Panc1 (cell line): ENCODE measurements at regions not wholly inside any gene's neighbourhood (a gene's known extent, or its start where the extent isn't known, plus 50 kb on each side); places are given as distances from the start of the nearest gene placed in this dataset.

Source experiments
- ATAC-seq: fragments of 200-7000 bp; cut with Tn5 transposase; 2 replicates; pipeline ENCODE4 v1.9.1; 2020; ENCODE audit warnings: mild to moderate bottlenecking, moderate library complexity
- BruUV-seq: library from RNA; stranded (reverse); fragments of 400-500 nt; replicated peaks from 2 replicates; lab custom pipeline; 2021; lab: Mats Ljungman, UMichigan
- CTCF ChIA-PET: fragments of 300-600 bp; sonication (Branson Sonifier 250); formaldehyde crosslinking; loops from one replicate; lab custom pipeline; 2022; ENCODE audit warnings: antibody characterized with exemption; lab: Charles Lee
- POLR2A ChIA-PET: fragments of 300-600 bp; sonication (Branson Sonifier 250); formaldehyde crosslinking; loops from one replicate; lab custom pipeline; 2022; ENCODE audit warnings: antibody characterized with exemption; lab: Charles Lee
- DNase-seq: peaks from one replicate; pipeline ENCODE4 v3.0.0-alpha.2; 2010; ENCODE audit warnings: low read depth, low spot score
- H3K27ac ChIP-seq: 2 replicates; pipeline ENCODE4 v1.5.1; 2011; ENCODE audit warnings: mild to moderate bottlenecking, low read length, inconsistent platforms
- H3K27me3 ChIP-seq: fragments of 200-500 bp; sonication (Bioruptor generic); 2 replicates; pipeline ENCODE4 v1.6.0; 2014; ENCODE audit warnings: low read length, inconsistent platforms; ENCODE audit not compliant: control insufficient read depth, insufficient read depth
- H3K36me3 ChIP-seq: fragments of 200-500 bp; sonication (Bioruptor generic); 2 replicates; pipeline ENCODE4 v1.5.1; 2014; ENCODE audit warnings: inconsistent platforms, mild to moderate bottlenecking, low read length, moderate library complexity; ENCODE audit not compliant: control insufficient read depth, insufficient read depth
- H3K4me1 ChIP-seq: 2 replicates; pipeline ENCODE4 v1.5.1; 2011; ENCODE audit warnings: inconsistent platforms, mild to moderate bottlenecking, low read length, moderate library complexity; ENCODE audit not compliant: control insufficient read depth, insufficient read depth
- H3K4me3 ChIP-seq, 2 experiments: 2 replicates each; pipeline ENCODE4 v1.5.1; 2011 to 2012; ENCODE audit warnings: low read depth in 2 of 2, low read length in 2 of 2, mild to moderate bottlenecking in 2 of 2, inconsistent platforms in 1 of 2, moderate library complexity in 1 of 2
- H3K9me3 ChIP-seq: fragments of 200-500 bp; sonication (Bioruptor generic); 2 replicates; pipeline ENCODE4 v1.5.1; 2014; ENCODE audit warnings: low read depth, mild to moderate bottlenecking, inconsistent platforms, low read length, moderate library complexity; ENCODE audit not compliant: control insufficient read depth, insufficient read depth
- CTCF ChIP-seq: fragments of 450-650 bp; IDR thresholded peaks from 2 replicates; pipeline ENCODE4 v1.5.1; 2017; ENCODE audit warnings: mild to moderate bottlenecking
- POLR2AphosphoS5 ChIP-seq: IDR thresholded peaks from 2 replicates; pipeline ENCODE4 v1.6.1; 2012; ENCODE audit warnings: mild to moderate bottlenecking, low read depth, low read length, moderate library complexity
- SIN3A ChIP-seq: IDR thresholded peaks from 2 replicates; pipeline ENCODE4 v1.6.1; 2012; ENCODE audit warnings: low read depth, mild to moderate bottlenecking, low read length, moderate library complexity, borderline replicate concordance; ENCODE audit not compliant: insufficient read depth
- TCF7L2 ChIP-seq: IDR thresholded peaks from 2 replicates; pipeline ENCODE4 v1.6.1; 2011; ENCODE audit warnings: mild to moderate bottlenecking, low read depth, low read length, inconsistent platforms
- in situ Hi-C: cut with HindIII; loops from 2 replicates; pipeline ENCODE4 v1.10.0; 2016; ENCODE audit warnings: low sequenced_read_pairs, low pct_unique_long_range_greater_than_20kb
- intact Hi-C: fragments of 100-400 bp; cut with micrococcal nuclease; formaldehyde crosslinking; loops from one replicate; pipeline ENCODE4 v1.10.0; 2022; ENCODE audit not compliant: unreplicated experiment
- TF ChIP-seq, protein P1 (sequence below), 2 experiments: IDR thresholded peaks; 2 replicates each; pipeline ENCODE4 v1.6.1; 2011 to 2012; ENCODE audit warnings: low read depth in 2 of 2, control low read depth in 1 of 2, low read length in 1 of 2, mild to moderate bottlenecking in 1 of 2, moderate library complexity in 1 of 2; ENCODE audit not compliant: insufficient read depth in 1 of 2

- in situ Hi-C loops: no loop called here
- no TSS peak for BruUV-seq
- no peaks in the 10 kb centered on the region for H3K4me1 ChIP-seq
- POLR2A ChIA-PET: no interaction called here
- intact Hi-C loops: loop anchor here (10.0 kb wide), 1 partner anchor 962 kb away; no protein-coding TSS in a partner anchor
- H3K4me3 ChIP-seq: no peak overlapping the region
- H3K9me3 ChIP-seq: no peaks in the 10 kb centered on the region
- DNase-seq: no peak
- H3K27ac ChIP-seq: no peak overlapping the region
- no peaks in the 10 kb centered on the region for H3K27me3 ChIP-seq
- no peaks in the 10 kb centered on the region for H3K36me3 ChIP-seq
- no peak for ATAC-seq
- CTCF ChIA-PET: no interaction called here
- TF ChIP-seq, protein P1, sequence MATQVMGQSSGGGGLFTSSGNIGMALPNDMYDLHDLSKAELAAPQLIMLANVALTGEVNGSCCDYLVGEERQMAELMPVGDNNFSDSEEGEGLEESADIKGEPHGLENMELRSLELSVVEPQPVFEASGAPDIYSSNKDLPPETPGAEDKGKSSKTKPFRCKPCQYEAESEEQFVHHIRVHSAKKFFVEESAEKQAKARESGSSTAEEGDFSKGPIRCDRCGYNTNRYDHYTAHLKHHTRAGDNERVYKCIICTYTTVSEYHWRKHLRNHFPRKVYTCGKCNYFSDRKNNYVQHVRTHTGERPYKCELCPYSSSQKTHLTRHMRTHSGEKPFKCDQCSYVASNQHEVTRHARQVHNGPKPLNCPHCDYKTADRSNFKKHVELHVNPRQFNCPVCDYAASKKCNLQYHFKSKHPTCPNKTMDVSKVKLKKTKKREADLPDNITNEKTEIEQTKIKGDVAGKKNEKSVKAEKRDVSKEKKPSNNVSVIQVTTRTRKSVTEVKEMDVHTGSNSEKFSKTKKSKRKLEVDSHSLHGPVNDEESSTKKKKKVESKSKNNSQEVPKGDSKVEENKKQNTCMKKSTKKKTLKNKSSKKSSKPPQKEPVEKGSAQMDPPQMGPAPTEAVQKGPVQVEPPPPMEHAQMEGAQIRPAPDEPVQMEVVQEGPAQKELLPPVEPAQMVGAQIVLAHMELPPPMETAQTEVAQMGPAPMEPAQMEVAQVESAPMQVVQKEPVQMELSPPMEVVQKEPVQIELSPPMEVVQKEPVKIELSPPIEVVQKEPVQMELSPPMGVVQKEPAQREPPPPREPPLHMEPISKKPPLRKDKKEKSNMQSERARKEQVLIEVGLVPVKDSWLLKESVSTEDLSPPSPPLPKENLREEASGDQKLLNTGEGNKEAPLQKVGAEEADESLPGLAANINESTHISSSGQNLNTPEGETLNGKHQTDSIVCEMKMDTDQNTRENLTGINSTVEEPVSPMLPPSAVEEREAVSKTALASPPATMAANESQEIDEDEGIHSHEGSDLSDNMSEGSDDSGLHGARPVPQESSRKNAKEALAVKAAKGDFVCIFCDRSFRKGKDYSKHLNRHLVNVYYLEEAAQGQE (IDR thresholded peaks at IDR 0.05; ENCODE audit: insufficient read depth in 1 of 2, low read depth in 2 of 2, low read length in 1 of 2): no peak
- TF ChIP-seq POLR2AphosphoS5 (no peak), CTCF (no peak), SIN3A (no peak), TCF7L2 (no peak)
These were observed 810.4 kb upstream of the SLC10A2 start for GRCh38 chr13:103876571-103876970.

DNA sequence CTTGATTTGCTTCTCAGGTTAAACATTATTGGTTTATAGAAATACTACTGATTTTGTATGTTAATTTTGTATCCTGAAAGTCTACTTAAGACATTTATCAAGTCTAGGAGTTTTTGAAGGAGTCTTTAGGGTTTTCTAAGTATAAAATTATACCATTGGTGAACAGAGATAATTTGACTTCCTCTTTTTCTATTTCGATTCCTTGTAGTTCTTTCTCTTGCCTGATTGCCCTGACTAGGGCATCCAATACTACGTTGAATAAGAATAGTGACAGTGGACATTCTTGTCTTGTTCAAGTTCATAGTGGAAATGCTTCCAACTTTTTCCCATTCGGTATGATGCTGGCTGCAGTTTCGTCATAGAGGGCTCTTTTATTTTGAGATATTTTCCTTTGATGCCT, 807.5 kb upstream of the SLC10A2 start:
- Histone ChIP-seq H3K4me1 (no peaks in the 10 kb centered on the region), H3K27ac (no peak overlapping the region), H3K27me3 (no peaks in the 10 kb centered on the region), H3K4me3 (no peak overlapping the region), H3K9me3 (no peaks in the 10 kb centered on the region), H3K36me3 (no peaks in the 10 kb centered on the region)
- intact Hi-C loops: loop anchor here (10.0 kb wide), 1 partner anchor 959 kb away; no protein-coding TSS in a partner anchor
- DNase-seq (no peak), ATAC-seq (no peak)
- in situ Hi-C loops: no loop called here
- CTCF ChIA-PET: no interaction called here
- BruUV-seq: no TSS peak
- TF ChIP-seq SIN3A (no peak), POLR2AphosphoS5 (no peak), TCF7L2 (no peak)
- TF ChIP-seq, protein P1 (IDR thresholded peaks at IDR 0.05; ENCODE audit: insufficient read depth in 1 of 2, low read depth in 2 of 2, low read length in 1 of 2): no peak
- POLR2A ChIA-PET: no interaction called here
